ENCODE measurements at regions not wholly inside any gene's neighbourhood (a gene's known extent, or its start where the extent isn't known, plus 50 kb on each side); places are given as distances from the start of the nearest gene placed in this dataset.

- Histone ChIP-seq H3K4me2 (no peak overlapping the region), H4K20me1 (ENCODE audit: insufficient read depth) (no peaks in the 10 kb centered on the region), H3K27ac (ENCODE audit: low read depth in 2 of 2, low read length in 1 of 2) (no peak overlapping the region), H3K9ac (no peak overlapping the region), H3K4me1 (ENCODE audit: control insufficient read depth in 1 of 2, insufficient read depth in 2 of 2, low read depth in 1 of 2, low read length in 1 of 2) (peaks cover 0 to 2% of the 10 kb centered on the region in 2 experiments; a peak in 1 of 4 replicates), H3K9me3 (peaks cover 12% of the 10 kb centered on the region), H3K27me3 (ENCODE audit: insufficient read depth) (no peaks in the 10 kb centered on the region), H3K9me2 (no peaks in the 10 kb centered on the region), H3F3A (replicated peaks; ENCODE audit: insufficient read depth) (no peaks in the 10 kb centered on the region), H3K79me2 (ENCODE audit: insufficient read depth) (no peaks in the 10 kb centered on the region), H2AFZ (ENCODE audit: low read depth) (no peak overlapping the region), H3K36me3 (replicated peaks in 1 of 2; ENCODE audit: control insufficient read depth in 1 of 2, insufficient read depth in 2 of 2, low read length in 1 of 2) (no peaks in the 10 kb centered on the region), H3K4me3 (ENCODE audit: low read depth in 2 of 2, low read length in 1 of 2) (no peak overlapping the region)
- 43% methylated on average over 3 of the region's 3 CpGs for WGBS (ENCODE audit: low lambda C conversion rate)
- CTCF ChIA-PET = no interaction called here
- TF ChIP-seq FOXJ3 (CRISPR knock-in tag; IDR thresholded peaks at IDR 0.05) (no peak), IRF3 (IDR thresholded peaks at IDR 0.05; ENCODE audit: low read depth, low read length) (no peak), JUND (IDR thresholded peaks at IDR 0.05) (no peak), REST (IDR thresholded peaks at IDR 0.05; ENCODE audit: low read depth, low read length) (no peak), NRF1 (IDR thresholded peaks at IDR 0.05; ENCODE audit: low read depth, low read length) (no peak), FOXM1 (IDR thresholded peaks at IDR 0.05; ENCODE audit: low read depth) (no peak), TEAD4 (IDR thresholded peaks at IDR 0.05; ENCODE audit: borderline replicate concordance, insufficient read depth) (no peak), USF1 (IDR thresholded peaks at IDR 0.05; ENCODE audit: borderline replicate concordance, low read depth) (no peak), ZBTB33 (IDR thresholded peaks at IDR 0.05; ENCODE audit: borderline replicate concordance, low read depth) (no peak), USF2 (IDR thresholded peaks at IDR 0.05; ENCODE audit: borderline replicate concordance, low read depth, low read length) (no peak), GATA2 (CRISPR knock-in tag; IDR thresholded peaks at IDR 0.05) (no peak), MXI1 (IDR thresholded peaks at IDR 0.05; ENCODE audit: low read depth, low read length) (no peak), TCF12 (IDR thresholded peaks at IDR 0.05) (no peak), ELF1 (IDR thresholded peaks at IDR 0.05) (no peak), CHD2 (IDR thresholded peaks at IDR 0.05; ENCODE audit: low read length, partially characterized antibody) (no peak), GABPA (IDR thresholded peaks at IDR 0.05; ENCODE audit: low read depth) (no peak), RFX5 (IDR thresholded peaks at IDR 0.05; ENCODE audit: low read length) (no peak), RXRA (IDR thresholded peaks at IDR 0.05; ENCODE audit: borderline replicate concordance, low read depth) (no peak), MAX (IDR thresholded peaks at IDR 0.05; ENCODE audit: low read depth) (no peak), MEF2A (IDR thresholded peaks at IDR 0.05; ENCODE audit: borderline replicate concordance, low read depth) (no peak)
- DNase-seq = no peak
- POLR2A ChIA-PET = no interaction called here
These were observed 102.2 kb upstream of the NANOS1 start for GRCh38 chr10:118927321-118927720.
